HepG2 (cell line): ENCODE measurements at regions not wholly inside any gene's neighbourhood (a gene's known extent, or its start where the extent isn't known, plus 50 kb on each side); places are given as distances from the start of the nearest gene placed in this dataset.

ENCODE experiments used
- ATAC-seq: fragments of 200-7000 bp; cut with Tn5 transposase; 3 replicates; pipeline ENCODE4 v1.9.1; 2020; ENCODE audit warnings: mild to moderate bottlenecking, moderate library complexity
- BruUV-seq: library from RNA; stranded (reverse); fragments of 400-500 nt; replicated peaks from 2 replicates; lab custom pipeline; 2021; lab: Mats Ljungman, UMichigan
- CTCF ChIA-PET: fragments of 300-600 bp; formaldehyde crosslinking; extraction: SDS; loops from one replicate; lab custom pipeline; 2021; ENCODE audit warnings: low total read pairs, inconsistent platforms, low intra/inter-chr PET ratio; lab: Yijun Ruan, JAX
- POLR2A ChIA-PET: fragments of 350-600 bp; sonication (Branson Sonifier 250); formaldehyde crosslinking; loops from one replicate; lab custom pipeline; 2020; ENCODE audit warnings: antibody characterized with exemption, inconsistent platforms; lab: Yijun Ruan, JAX
- DNase-seq: peaks from one replicate; pipeline ENCODE4 v3.0.0-alpha.2; 2015; ENCODE audit warnings: low spot score
- FAIRE-seq: peaks from 3 replicates; lab custom pipeline; 2011; peaks lifted over from hg19 to GRCh38; lab: Jason Lieb, UNC
- H2AFZ ChIP-seq: one replicate; pipeline ENCODE4 v1.6.1; 2011; ENCODE audit warnings: low read length, inconsistent platforms
- H3K27ac ChIP-seq: fragments of 300-600 bp; 3 replicates; pipeline ENCODE4 v1.8.0; 2011; ENCODE audit warnings: mixed run types, mild to moderate bottlenecking, mixed read lengths, low read length, inconsistent platforms; ENCODE audit not compliant: insufficient read depth; ENCODE audit errors: extremely low read length
- H3K27me3 ChIP-seq, 2 experiments: fragments of 200-600 bp in 1 of 2; 2 replicates in 1 of 2; 3 replicates in 1 of 2; pipeline versions ENCODE4 v1.6.0 to v1.8.0; 2011; ENCODE audit warnings: low read length in 2 of 2, mild to moderate bottlenecking in 2 of 2, moderate library complexity in 2 of 2, inconsistent platforms in 1 of 2; ENCODE audit not compliant: insufficient read depth in 2 of 2, control insufficient read depth in 1 of 2
- H3K36me3 ChIP-seq, 2 experiments: fragments of 200-600 bp in 1 of 2; replicated peaks in 1 of 2; 2 replicates in 1 of 2; 3 replicates in 1 of 2; pipeline versions ENCODE4 v1.5.1 to v1.8.0; 2011; ENCODE audit warnings: low read length in 2 of 2, inconsistent platforms in 1 of 2; ENCODE audit not compliant: insufficient read depth in 2 of 2, control insufficient read depth in 1 of 2
- H3K4me1 ChIP-seq: 2 replicates; pipeline ENCODE4 v1.5.1; 2012; ENCODE audit warnings: low read length, inconsistent platforms; ENCODE audit not compliant: insufficient read depth
- H3K4me2 ChIP-seq: 2 replicates; pipeline ENCODE4 v1.6.0; 2011; ENCODE audit warnings: low read depth, low read length, inconsistent platforms
- H3K4me3 ChIP-seq, 3 experiments: fragments of 200-600 bp in 1 of 3; sonication (generic), shearing (Covaris generic) in 1 of 3; replicated peaks in 1 of 3; 2 replicates each; pipeline ENCODE4 v1.5.1; 2011 to 2016; ENCODE audit warnings: low read length in 3 of 3, inconsistent platforms in 2 of 3, low read depth in 2 of 3, mild to moderate bottlenecking in 2 of 3, control low read depth in 1 of 3, mixed read lengths in 1 of 3; ENCODE audit not compliant: insufficient read depth in 1 of 3
- H3K79me2 ChIP-seq: one replicate; pipeline ENCODE4 v1.6.1; 2011; ENCODE audit warnings: low read length, inconsistent platforms; ENCODE audit not compliant: insufficient read depth
- H3K9ac ChIP-seq: 2 replicates; pipeline ENCODE4 v1.6.0; 2011; ENCODE audit warnings: mild to moderate bottlenecking, low read depth, low read length, inconsistent platforms; ENCODE audit not compliant: insufficient read depth
- H3K9me3 ChIP-seq: 2 replicates; pipeline ENCODE4 v1.5.1; 2012; ENCODE audit warnings: mild to moderate bottlenecking, low read length
- H4K20me1 ChIP-seq: 2 replicates; pipeline ENCODE4 v1.6.0; 2011; ENCODE audit warnings: inconsistent platforms, mild to moderate bottlenecking, low read length, moderate library complexity; ENCODE audit not compliant: insufficient read depth
- AHDC1 ChIP-seq: sonication (generic); formaldehyde crosslinking; IDR thresholded peaks from 2 replicates; pipeline ENCODE4 v1.5.1; 2020; ENCODE audit warnings: mild to moderate bottlenecking, missing genetic modification reagents, borderline replicate concordance
- CAMTA2 ChIP-seq: sonication (generic); formaldehyde crosslinking; IDR thresholded peaks from 2 replicates; pipeline ENCODE4 v1.4.0; 2020; ENCODE audit warnings: mild to moderate bottlenecking, missing genetic modification reagents, borderline replicate concordance
- MYPOP ChIP-seq: sonication (generic); formaldehyde crosslinking; IDR thresholded peaks from 2 replicates; pipeline ENCODE4 v1.8.1; 2023; ENCODE audit warnings: mild to moderate bottlenecking, moderate library complexity, missing genetic modification reagents
- POGK ChIP-seq: sonication (generic); formaldehyde crosslinking; conservative IDR thresholded peaks from 2 replicates; pipeline ENCODE4 v1.8.0; 2022; ENCODE audit warnings: mild to moderate bottlenecking, moderate library complexity, missing genetic modification reagents
- ZNF101 ChIP-seq: sonication (generic); formaldehyde crosslinking; IDR thresholded peaks from 2 replicates; pipeline ENCODE4 v1.4.0; 2020; ENCODE audit warnings: mild to moderate bottlenecking, low read depth, missing genetic modification reagents, borderline replicate concordance
- ZNF335 ChIP-seq: sonication (generic); formaldehyde crosslinking; IDR thresholded peaks from 2 replicates; pipeline ENCODE4 v1.4.0; 2020; ENCODE audit warnings: missing genetic modification reagents
- WGBS: methylation state at CpG from one replicate; pipeline ENCODE4 v1.1.6; 2017; ENCODE audit warnings: low lambda C conversion rate; 5-methylcytosine and 5-hydroxymethylcytosine counted together
- in situ Hi-C: cut with HindIII; loops from 2 replicates; pipeline ENCODE4 v1.10.0; 2017; ENCODE audit warnings: low pct_unique_long_range_greater_than_20kb; ENCODE audit not compliant: extremely low pct_ligation_motif_present
- intact Hi-C: fragments of 100-400 bp; cut with micrococcal nuclease; formaldehyde crosslinking; loops from one replicate; pipeline ENCODE4 v1.10.0; 2022; ENCODE audit not compliant: unreplicated experiment

GRCh38 chr11:130711193-130711592, 205.1 kb downstream of the SNX19 start:
- H2AFZ ChIP-seq, result no peak overlapping the region
- in situ Hi-C loops, result no loop called here
- H3K27ac ChIP-seq, result no peak overlapping the region
- H3K79me2 ChIP-seq, result no peaks in the 10 kb centered on the region
- H3K4me1 ChIP-seq, result no peaks in the 10 kb centered on the region
- ATAC-seq (no peak), FAIRE-seq (no peak), DNase-seq (no peak)
- no peak for TF ChIP-seq CAMTA2 (CRISPR knock-in tag)
- H3K4me2 ChIP-seq, result no peak overlapping the region
- intact Hi-C loops, result no loop called here
- no peaks in the 10 kb centered on the region for H4K20me1 ChIP-seq
- no peak overlapping the region for H3K4me3 ChIP-seq
- ChIA-PET CTCF (no interaction called here), POLR2A (no interaction called here)
- WGBS, result 1% methylated on average over 6 of the region's 6 CpGs
- H3K9ac ChIP-seq, result no peak overlapping the region
- no TSS peak for BruUV-seq
- H3K36me3 ChIP-seq, result no peaks in the 10 kb centered on the region
- no peaks in the 10 kb centered on the region; the same call in 1 of the 2 replicates for H3K9me3 ChIP-seq
- no peaks in the 10 kb centered on the region for H3K27me3 ChIP-seq

- Histone ChIP-seq H4K20me1 (no peaks in the 10 kb centered on the region), H3K9ac (no peak overlapping the region), H3K27ac (no peak overlapping the region), H3K4me1 (no peaks in the 10 kb centered on the region), H3K79me2 (no peaks in the 10 kb centered on the region), H3K4me2 (no peak overlapping the region), H3K27me3 (no peaks in the 10 kb centered on the region), H3K9me3 (no peaks in the 10 kb centered on the region; the same call in 1 of the 2 replicates), H2AFZ (no peak overlapping the region), H3K36me3 (no peaks in the 10 kb centered on the region), H3K4me3 (no peak overlapping the region)
- no peak for ATAC-seq
- ChIA-PET POLR2A (no interaction called here), CTCF (no interaction called here)
- no peak for FAIRE-seq
- intact Hi-C loops, result no loop called here
- BruUV-seq, result no TSS peak
- DNase-seq, result no peak
- in situ Hi-C loops, result no loop called here
- TF ChIP-seq POGK (CRISPR knock-in tag), result no peak
- TF ChIP-seq ZNF101 (CRISPR knock-in tag), result no peak
- TF ChIP-seq AHDC1 (CRISPR knock-in tag), result no peak
- no peak for TF ChIP-seq ZNF335 (CRISPR knock-in tag)
- TF ChIP-seq MYPOP (CRISPR knock-in tag), result no peak
Observed at GRCh38 chr11:130712480-130712879, 203.8 kb downstream of the SNX19 start.
